ENCODE measurements at regions not wholly inside any gene's neighbourhood (a gene's known extent, or its start where the extent isn't known, plus 50 kb on each side); places are given as distances from the start of the nearest gene placed in this dataset.

DNA sequence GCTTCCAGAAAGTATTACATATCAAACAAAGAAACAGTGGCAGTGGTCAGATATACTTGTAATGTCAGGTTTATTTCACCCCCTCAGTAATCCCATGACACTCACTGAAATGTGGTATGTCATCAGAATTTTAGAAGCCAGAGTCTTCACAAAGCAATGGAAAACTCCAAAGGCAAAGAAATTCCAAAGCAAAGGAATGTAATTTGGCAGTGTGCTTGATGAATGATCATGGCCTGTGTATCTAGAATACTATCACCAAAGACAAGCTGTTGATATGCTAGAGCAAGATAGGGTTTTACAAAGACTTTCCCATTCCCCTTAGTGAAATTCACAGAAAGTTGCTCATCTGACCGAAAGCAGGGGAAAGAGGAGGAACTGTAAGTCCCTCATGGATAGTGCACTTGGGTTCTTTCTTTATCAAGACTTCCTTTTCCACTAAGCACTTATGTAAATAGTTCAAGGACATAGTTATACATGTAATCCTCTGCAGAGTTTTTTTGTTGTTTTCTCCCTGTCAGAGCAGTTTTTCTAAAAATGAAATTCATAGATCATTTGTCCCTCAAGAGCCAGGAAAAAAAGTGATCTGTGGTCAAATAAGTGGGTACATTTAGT is 243.4 kb downstream of the NHLRC3 start:
- Mint-ChIP-seq H3K9me3 (peaks cover 5% of the 10 kb centered on the region), H3K36me3 (ENCODE audit: low read depth) (no peaks in the 10 kb centered on the region)

DNA sequence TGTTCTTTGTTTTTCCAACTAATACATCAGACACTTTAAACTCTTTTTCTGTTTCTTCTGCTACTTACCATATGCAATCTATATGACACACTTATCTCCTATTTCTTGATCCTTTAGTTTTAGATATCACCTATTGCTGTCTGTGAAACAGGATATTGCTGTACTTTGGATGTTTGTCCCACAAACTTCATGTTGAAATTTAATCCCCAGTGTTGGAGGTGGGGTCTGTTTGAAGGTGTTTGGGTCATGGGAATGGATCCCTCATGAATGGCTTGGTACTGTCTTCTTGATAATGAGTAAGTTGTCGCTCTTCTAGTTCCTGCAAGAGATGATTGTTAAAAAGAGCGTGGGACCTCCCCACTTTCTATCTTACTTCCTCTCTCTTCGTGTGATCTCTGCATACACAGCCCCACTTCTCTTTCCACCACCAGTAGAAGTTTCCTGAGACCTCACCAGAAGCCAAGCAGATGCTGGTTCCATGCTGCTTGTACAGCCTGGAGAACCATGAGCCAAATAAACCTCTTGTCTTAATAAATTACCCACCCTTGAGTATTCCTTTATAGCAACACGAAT is 244.2 kb downstream of the NHLRC3 start:
- H3K4me3 Mint-ChIP-seq: no peak overlapping the region
- peaks cover 12% of the 10 kb centered on the region for H3K9me3 Mint-ChIP-seq
- H3K36me3 Mint-ChIP-seq (ENCODE audit: low read depth): no peaks in the 10 kb centered on the region
- intact Hi-C loops (cut with micrococcal nuclease): no loop called here
- no peak for DNase-seq (ENCODE audit: low spot score)
- no peaks in the 10 kb centered on the region for H3K4me1 Mint-ChIP-seq (ENCODE audit: low read depth)
- no peak overlapping the region for H3K27ac Mint-ChIP-seq
- peaks cover 3% of the 10 kb centered on the region for H3K27me3 Mint-ChIP-seq (ENCODE audit: insufficient read depth)

More for the DNA sequence above, 243.4 kb downstream of the NHLRC3 start:
- Mint-ChIP-seq H3K4me1 (ENCODE audit: low read depth) (no peaks in the 10 kb centered on the region), H3K4me3 (no peak overlapping the region), H3K27me3 (ENCODE audit: insufficient read depth) (peaks cover 3% of the 10 kb centered on the region), H3K27ac (no peak overlapping the region)
- no peak for DNase-seq (ENCODE audit: low spot score)
- intact Hi-C loops (cut with micrococcal nuclease): no loop called here

GRCh38 chr13:39283072-39283471 is 244.8 kb downstream of the NHLRC3 start:
- H3K27ac Mint-ChIP-seq: no peak overlapping the region
- H3K4me1 Mint-ChIP-seq (ENCODE audit: low read depth): no peaks in the 10 kb centered on the region
- DNase-seq (ENCODE audit: low spot score): no peak
- peaks cover 17% of the 10 kb centered on the region for H3K9me3 Mint-ChIP-seq
- intact Hi-C loops (cut with micrococcal nuclease): no loop called here
- H3K27me3 Mint-ChIP-seq (ENCODE audit: insufficient read depth): peaks cover 3% of the 10 kb centered on the region
- no peak overlapping the region for H3K4me3 Mint-ChIP-seq
- no peaks in the 10 kb centered on the region for H3K36me3 Mint-ChIP-seq (ENCODE audit: low read depth)

GRCh38 chr13:39284801-39285388 is 246.6 kb downstream of the NHLRC3 start:
- H3K36me3 Mint-ChIP-seq (ENCODE audit: low read depth): no peaks in the 10 kb centered on the region
- peaks cover 24% of the 10 kb centered on the region for H3K9me3 Mint-ChIP-seq
- H3K4me1 Mint-ChIP-seq (ENCODE audit: low read depth): no peaks in the 10 kb centered on the region
- H3K4me3 Mint-ChIP-seq: no peak overlapping the region
- peaks cover 2% of the 10 kb centered on the region for H3K27me3 Mint-ChIP-seq (ENCODE audit: insufficient read depth)
- no peak for DNase-seq (ENCODE audit: low spot score)
- no peak overlapping the region for H3K27ac Mint-ChIP-seq
- intact Hi-C loops (cut with micrococcal nuclease): no loop called here
